Liver (tissue), 3 donors: ENCODE measurements at regions not wholly inside any gene's neighbourhood (a gene's known extent, or its start where the extent isn't known, plus 50 kb on each side); places are given as distances from the start of the nearest gene placed in this dataset.

Source experiments
- FOXA1 ChIP-seq: IDR thresholded peaks from 2 replicates; pipeline ENCODE4 v1.6.1; 2016; ENCODE audit warnings: antibody characterized with exemption
- HNF4A ChIP-seq, 2 donors: conservative IDR thresholded peaks; 2 replicates each; pipeline ENCODE4 v1.6.1; 2016; ENCODE audit warnings: antibody characterized with exemption in 2 of 2, mild to moderate bottlenecking in 2 of 2
- JUND ChIP-seq, 2 donors: IDR thresholded peaks; 2 replicates each; pipeline ENCODE4 v1.6.1; 2016; ENCODE audit warnings: antibody characterized with exemption in 2 of 2
- RAD21 ChIP-seq, 2 donors: IDR thresholded peaks; 2 replicates each; pipeline ENCODE4 v1.6.1; 2016; ENCODE audit warnings: antibody characterized with exemption in 2 of 2, mild to moderate bottlenecking in 2 of 2
- TAF1 ChIP-seq: conservative IDR thresholded peaks from 2 replicates; pipeline ENCODE4 v1.6.1; 2016; ENCODE audit warnings: antibody characterized with exemption, mild to moderate bottlenecking
- TF ChIP-seq, protein P1 (sequence below): fragments of 150-350 bp; IDR thresholded peaks from 2 replicates; pipeline ENCODE4 v1.5.1; 2017; ENCODE audit warnings: improper control_type of control experiment, low read depth, low read length; ENCODE audit not compliant: missing input control
- TF ChIP-seq, protein P2 (sequence below): IDR thresholded peaks from 2 replicates; pipeline ENCODE4 v1.6.1; 2016; ENCODE audit warnings: antibody characterized with exemption
- TF ChIP-seq, protein P3 (sequence below): IDR thresholded peaks from 2 replicates; pipeline ENCODE4 v1.6.1; 2016; ENCODE audit warnings: antibody characterized with exemption
- donor health status: healthy.
- donor health status: healthy.

DNA sequence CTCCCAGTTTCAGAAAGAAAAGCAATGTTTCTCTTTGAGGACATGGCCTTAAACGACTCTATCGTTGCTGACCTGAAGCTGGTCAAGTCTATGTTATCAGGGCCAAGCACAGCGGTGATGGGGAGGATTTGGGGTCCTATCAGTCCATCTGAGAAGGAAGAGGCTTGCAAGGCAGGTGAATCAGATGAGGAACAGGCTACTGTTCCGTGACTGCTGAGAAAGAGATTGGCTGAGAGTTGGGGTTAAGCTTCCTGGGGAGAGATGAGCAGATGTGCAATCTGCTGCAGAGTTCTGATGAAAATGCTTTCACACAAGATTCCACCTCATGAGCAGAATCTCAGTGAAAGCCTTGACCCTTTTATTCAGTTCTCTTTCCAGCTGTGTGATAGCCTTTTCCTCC, 168.3 kb upstream of the STMND1 start:
- TF ChIP-seq TAF1, result no peak
- TF ChIP-seq, protein P1, sequence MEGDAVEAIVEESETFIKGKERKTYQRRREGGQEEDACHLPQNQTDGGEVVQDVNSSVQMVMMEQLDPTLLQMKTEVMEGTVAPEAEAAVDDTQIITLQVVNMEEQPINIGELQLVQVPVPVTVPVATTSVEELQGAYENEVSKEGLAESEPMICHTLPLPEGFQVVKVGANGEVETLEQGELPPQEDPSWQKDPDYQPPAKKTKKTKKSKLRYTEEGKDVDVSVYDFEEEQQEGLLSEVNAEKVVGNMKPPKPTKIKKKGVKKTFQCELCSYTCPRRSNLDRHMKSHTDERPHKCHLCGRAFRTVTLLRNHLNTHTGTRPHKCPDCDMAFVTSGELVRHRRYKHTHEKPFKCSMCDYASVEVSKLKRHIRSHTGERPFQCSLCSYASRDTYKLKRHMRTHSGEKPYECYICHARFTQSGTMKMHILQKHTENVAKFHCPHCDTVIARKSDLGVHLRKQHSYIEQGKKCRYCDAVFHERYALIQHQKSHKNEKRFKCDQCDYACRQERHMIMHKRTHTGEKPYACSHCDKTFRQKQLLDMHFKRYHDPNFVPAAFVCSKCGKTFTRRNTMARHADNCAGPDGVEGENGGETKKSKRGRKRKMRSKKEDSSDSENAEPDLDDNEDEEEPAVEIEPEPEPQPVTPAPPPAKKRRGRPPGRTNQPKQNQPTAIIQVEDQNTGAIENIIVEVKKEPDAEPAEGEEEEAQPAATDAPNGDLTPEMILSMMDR, result no peak
- TF ChIP-seq JUND (IDR thresholded peaks at IDR 0.05), result no peak
- no peak for TF ChIP-seq HNF4A (conservative IDR thresholded peaks at IDR 0.05)
- TF ChIP-seq, protein P2, sequence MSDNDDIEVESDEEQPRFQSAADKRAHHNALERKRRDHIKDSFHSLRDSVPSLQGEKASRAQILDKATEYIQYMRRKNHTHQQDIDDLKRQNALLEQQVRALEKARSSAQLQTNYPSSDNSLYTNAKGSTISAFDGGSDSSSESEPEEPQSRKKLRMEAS, result no peak
- TF ChIP-seq, protein P3, sequence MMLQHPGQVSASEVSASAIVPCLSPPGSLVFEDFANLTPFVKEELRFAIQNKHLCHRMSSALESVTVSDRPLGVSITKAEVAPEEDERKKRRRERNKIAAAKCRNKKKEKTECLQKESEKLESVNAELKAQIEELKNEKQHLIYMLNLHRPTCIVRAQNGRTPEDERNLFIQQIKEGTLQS, result no peak
- TF ChIP-seq FOXA1, result no peak
- no peak for TF ChIP-seq RAD21 (IDR thresholded peaks at IDR 0.05)
